ENCODE measurements at regions not wholly inside any gene's neighbourhood (a gene's known extent, or its start where the extent isn't known, plus 50 kb on each side); places are given as distances from the start of the nearest gene placed in this dataset.

DNA sequence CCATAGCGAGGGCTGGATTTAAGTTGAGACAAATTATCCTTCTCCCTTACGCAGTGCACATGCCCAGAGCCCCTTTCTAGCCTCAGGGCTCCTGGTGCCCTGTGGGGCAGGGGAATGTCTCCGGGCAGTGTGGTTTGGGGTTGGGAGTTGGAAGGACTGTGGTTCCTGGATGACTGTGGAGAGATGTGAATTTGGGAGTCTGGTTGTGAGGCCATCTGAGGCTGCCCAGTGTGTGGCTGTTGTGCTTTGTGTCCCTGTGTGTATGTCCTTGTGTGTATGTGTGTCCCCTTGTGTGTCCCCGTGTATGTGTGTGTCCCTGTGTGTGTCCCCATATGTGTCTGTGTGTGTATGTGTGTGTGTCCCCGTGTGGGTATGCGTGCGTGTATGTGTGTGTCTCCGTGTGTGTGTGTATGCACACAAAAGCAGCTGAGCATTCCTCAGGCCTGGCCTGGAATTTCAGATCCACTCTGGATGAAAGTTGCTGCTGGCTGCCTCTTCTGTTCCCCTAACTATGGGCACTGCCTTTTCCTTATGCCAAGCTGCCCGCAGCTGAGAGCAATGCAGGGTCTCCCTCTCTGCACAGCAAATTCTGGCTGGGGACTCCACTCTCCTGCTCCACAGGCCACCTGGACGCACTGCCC, 65.4 kb downstream of the UBIAD1 start:
- FAIRE-seq (no peak), DNase-seq (ENCODE audit: insufficient read length) (no peak)

DNA sequence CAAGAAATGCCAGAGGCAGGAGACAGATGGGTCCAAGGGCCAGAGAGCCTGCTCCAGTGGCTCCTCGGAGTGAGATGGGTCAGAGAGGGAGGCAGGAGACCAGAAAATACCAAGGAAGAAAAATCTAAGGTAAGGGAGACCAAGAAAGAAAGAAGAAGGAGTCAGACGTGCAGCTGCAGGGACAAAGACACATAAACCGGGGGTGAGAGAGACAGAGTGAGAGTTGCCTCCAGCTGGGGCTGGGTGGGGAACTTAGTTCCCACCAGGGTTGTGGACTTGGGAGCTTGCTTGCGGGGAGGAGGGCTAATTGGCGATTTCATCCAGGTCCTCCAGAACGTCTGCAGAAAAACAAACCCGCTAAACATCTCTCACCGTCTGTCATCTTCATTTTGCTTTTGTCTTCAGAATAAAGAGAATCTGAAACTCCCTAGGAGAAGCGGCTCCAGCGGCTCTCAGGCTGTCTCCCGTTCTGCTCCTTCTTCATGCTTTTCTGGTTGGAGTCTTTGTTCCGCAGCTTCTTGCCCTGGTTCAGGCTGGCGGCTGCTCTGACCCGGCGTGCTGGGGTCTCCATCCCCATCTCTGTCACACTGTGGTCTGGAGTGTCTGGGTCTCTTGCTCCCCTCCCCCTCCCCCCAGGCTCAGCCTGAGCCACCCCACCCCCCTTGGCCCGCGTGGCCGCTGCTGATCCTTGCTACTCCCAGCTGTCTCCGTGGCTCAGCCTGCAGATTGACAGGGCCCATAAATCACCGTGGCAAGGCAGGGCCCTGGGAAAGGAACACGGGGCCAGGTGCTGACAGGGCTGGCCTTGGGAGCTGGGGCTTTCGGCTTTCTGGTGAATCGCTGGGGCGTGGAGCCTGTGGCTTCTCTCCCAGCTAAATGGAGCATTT, 66.6 kb downstream of the UBIAD1 start:
- DNase-seq (ENCODE audit: insufficient read length) (no peak), FAIRE-seq (no peak)
- no peak for TF ChIP-seq TAF1 (IDR thresholded peaks at IDR 0.05; ENCODE audit: borderline replicate concordance, low read depth, low read length)
- TF ChIP-seq POLR2AphosphoS5 (IDR thresholded peaks at IDR 0.05; ENCODE audit: low read depth, low read length), result no peak

More for the DNA sequence above, 65.4 kb downstream of the UBIAD1 start:
- TF ChIP-seq POLR2A (IDR thresholded peaks at IDR 0.05; ENCODE audit: low read depth, low read length) (no peak), POLR2AphosphoS5 (IDR thresholded peaks at IDR 0.05; ENCODE audit: low read depth, low read length) (no peak), TAF1 (IDR thresholded peaks at IDR 0.05; ENCODE audit: borderline replicate concordance, low read depth, low read length) (no peak)

DNA sequence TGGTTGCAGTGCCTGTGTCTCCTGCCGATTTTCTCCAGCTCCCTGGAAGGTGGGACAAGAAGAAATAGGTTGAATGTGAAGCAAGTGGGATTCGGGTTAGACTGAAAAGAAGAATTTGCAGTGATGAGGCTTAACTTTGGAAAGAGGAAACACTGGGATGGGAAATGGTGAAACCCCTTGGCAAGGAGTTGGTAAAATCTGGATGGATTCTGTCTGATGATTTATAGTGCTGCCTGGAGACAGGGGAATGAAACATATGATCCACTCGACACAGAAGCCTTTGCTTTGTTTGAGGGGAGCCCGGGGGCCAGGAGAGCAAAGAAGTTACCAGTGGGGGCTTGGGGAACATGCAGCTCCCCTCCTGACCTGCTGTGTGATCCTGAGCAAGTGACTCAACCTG, 67.2 kb downstream of the UBIAD1 start:
- TF ChIP-seq POLR2A (IDR thresholded peaks at IDR 0.05; ENCODE audit: low read depth, low read length), result no peak
- TF ChIP-seq POLR2AphosphoS5 (IDR thresholded peaks at IDR 0.05; ENCODE audit: low read depth, low read length), result no peak
- no peak for TF ChIP-seq TAF1 (IDR thresholded peaks at IDR 0.05; ENCODE audit: borderline replicate concordance, low read depth, low read length)
- no peak for DNase-seq (ENCODE audit: insufficient read length)
- no peak for FAIRE-seq

DNA sequence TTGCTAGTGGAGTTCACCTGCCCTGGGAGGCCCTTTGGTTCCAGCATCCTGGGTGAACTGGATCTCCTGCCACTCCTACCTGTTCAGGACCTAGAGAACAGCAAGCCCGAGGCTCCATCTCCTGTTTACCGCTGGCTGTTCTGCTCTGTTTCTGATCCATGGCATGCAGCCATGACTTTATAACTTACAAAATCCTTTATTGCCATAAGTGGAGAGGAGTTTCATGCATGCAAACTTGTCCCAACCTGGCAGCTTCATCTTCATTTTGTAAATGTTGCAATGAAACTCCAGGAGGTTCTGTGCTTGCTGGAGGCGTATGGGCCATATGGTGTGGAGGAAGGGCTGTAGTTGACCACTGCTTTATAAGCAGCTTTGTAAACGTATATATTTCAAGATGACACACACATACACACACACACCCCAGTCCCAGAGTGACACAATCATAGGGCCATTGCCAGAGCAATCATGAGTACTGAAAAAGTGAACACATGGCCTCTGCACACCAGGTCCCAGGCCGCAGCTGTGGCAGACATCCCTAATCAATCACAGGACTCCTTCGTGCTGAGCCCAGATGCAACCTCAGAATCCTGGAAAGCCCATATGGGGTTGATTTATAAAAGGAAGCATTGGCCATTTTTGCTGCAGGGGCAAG, 69.0 kb downstream of the UBIAD1 start:
- no peak for DNase-seq (ENCODE audit: insufficient read length)
- no peak for TF ChIP-seq POLR2AphosphoS5 (IDR thresholded peaks at IDR 0.05; ENCODE audit: low read depth, low read length)
- no peak for TF ChIP-seq TAF1 (IDR thresholded peaks at IDR 0.05; ENCODE audit: borderline replicate concordance, low read depth, low read length)
- TF ChIP-seq POLR2A (IDR thresholded peaks at IDR 0.05; ENCODE audit: low read depth, low read length), result no peak
- no peak for FAIRE-seq

DNA sequence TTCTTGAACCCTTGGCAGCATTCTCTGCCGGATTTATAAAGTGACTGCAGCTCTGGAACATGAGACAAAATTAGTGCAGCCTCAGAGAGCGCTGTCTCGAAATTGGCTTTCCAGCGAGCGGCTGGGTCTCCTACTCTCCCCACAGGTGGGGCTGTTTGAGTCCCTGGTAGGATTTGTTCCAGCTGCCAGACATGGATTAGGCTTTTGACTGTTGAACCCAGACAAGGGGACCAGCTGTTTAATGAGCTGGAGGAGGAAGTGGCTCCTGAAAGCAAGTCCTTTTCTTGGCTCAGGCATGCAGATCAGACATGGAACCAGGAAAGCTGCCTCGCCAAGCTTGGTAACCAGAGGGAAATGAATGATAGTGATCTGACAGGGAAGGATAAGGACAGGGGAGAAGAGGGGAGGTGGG, 69.6 kb downstream of the UBIAD1 start:
- TF ChIP-seq TAF1 (IDR thresholded peaks at IDR 0.05; ENCODE audit: borderline replicate concordance, low read depth, low read length) (no peak), POLR2AphosphoS5 (IDR thresholded peaks at IDR 0.05; ENCODE audit: low read depth, low read length) (no peak), POLR2A (IDR thresholded peaks at IDR 0.05; ENCODE audit: low read depth, low read length) (no peak)
- DNase-seq (ENCODE audit: insufficient read length), result no peak
- FAIRE-seq, result no peak

DNA sequence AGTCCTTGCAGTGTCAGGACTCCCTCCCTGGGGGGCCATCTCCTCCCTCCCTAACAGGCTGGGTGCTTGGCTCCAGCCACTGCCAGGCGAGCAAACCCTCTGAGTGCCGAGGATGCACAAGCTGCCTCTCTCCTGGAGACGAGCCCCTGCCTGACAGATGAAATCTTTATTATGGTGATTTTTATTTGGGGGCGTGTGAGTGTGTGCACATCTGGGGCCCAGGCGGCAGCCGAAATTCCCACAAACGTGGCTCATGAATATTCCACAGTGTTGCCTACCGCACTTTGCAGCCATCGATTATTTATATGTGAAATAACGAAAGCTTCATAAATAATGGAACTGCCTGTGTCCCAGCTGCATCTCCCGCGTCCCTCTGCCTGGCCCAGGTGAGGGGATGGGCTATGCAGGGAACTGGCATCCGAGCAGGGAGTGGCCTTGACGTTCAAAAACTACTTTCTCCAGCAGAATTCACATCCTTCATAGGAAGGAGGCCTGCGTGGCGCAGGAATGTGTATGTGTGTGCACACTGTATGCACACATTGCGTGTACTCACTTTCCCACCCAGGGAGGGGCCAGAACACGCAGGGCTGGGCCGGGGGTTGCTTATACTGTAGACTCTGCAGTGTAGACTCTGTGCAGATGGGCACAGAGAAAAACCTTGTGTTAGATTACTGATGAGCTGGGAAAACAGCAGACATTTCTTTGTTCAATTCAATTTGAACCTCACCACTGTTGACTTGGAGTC, 73.1 kb downstream of the UBIAD1 start:
- no peak for TF ChIP-seq POLR2A (IDR thresholded peaks at IDR 0.05; ENCODE audit: low read depth, low read length)
- DNase-seq (ENCODE audit: insufficient read length), result no peak
- FAIRE-seq, result no peak

DNA sequence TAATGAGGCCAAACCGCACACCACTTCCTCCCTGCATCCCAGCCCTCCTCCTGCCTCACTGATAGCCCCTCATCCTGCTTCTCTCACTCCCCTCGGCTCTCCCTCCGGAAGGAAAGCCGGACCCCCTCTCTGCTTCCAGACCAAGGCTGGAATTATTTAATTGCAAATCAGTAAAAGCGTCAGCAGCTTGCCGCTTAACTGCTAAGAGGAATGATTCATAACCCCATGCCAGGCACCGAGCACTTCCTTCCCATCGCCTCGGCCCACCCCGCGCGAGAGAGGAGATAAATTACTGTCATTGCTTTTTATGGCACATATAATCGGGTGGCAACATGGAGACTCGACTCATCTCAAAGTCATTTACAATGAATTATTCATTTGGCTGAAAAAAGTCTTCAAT, 77.3 kb downstream of the UBIAD1 start:
- TF ChIP-seq TAF1 (IDR thresholded peaks at IDR 0.05; ENCODE audit: borderline replicate concordance, low read depth, low read length) (no peak), POLR2AphosphoS5 (IDR thresholded peaks at IDR 0.05; ENCODE audit: low read depth, low read length) (no peak), POLR2A (IDR thresholded peaks at IDR 0.05; ENCODE audit: low read depth, low read length) (no peak)
- no peak for FAIRE-seq
- DNase-seq (ENCODE audit: insufficient read length), result no peak

DNA sequence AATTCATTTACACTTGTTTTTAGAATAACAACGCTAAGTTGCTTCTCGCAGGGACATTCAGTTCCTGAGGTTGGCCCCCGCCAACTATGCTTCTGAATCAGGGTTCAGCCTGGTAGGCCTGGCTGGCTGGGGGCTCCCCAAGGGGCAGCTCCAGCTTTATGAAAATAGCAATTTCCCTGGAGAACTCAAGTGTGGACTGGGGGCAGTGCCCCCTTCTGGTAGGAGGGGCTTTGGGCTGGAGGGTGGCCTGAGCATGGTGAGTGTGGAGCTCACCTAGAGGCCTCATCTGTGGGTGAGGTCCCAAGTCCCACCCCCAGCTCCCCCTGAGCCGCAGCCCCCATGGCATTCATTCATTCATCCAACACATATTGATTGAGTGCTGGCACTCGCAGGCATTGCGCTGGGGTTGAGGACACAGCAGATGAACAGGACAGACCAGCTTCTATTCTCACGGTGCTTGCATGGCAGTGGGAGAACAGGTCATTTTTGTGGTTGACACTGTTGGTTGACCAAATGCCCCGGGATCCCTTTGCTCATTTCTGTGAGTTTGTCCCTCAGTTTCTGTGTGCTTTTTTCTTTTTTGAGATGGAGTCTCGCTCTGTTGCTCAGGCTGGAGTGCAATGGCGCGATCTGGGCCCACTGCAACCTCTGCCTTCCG, 79.2 kb downstream of the UBIAD1 start:
- TF ChIP-seq POLR2AphosphoS5 (IDR thresholded peaks at IDR 0.05; ENCODE audit: low read depth, low read length) (no peak), TAF1 (IDR thresholded peaks at IDR 0.05; ENCODE audit: borderline replicate concordance, low read depth, low read length) (no peak), POLR2A (IDR thresholded peaks at IDR 0.05; ENCODE audit: low read depth, low read length) (no peak)
- no peak for FAIRE-seq
- DNase-seq (ENCODE audit: insufficient read length), result no peak

DNA sequence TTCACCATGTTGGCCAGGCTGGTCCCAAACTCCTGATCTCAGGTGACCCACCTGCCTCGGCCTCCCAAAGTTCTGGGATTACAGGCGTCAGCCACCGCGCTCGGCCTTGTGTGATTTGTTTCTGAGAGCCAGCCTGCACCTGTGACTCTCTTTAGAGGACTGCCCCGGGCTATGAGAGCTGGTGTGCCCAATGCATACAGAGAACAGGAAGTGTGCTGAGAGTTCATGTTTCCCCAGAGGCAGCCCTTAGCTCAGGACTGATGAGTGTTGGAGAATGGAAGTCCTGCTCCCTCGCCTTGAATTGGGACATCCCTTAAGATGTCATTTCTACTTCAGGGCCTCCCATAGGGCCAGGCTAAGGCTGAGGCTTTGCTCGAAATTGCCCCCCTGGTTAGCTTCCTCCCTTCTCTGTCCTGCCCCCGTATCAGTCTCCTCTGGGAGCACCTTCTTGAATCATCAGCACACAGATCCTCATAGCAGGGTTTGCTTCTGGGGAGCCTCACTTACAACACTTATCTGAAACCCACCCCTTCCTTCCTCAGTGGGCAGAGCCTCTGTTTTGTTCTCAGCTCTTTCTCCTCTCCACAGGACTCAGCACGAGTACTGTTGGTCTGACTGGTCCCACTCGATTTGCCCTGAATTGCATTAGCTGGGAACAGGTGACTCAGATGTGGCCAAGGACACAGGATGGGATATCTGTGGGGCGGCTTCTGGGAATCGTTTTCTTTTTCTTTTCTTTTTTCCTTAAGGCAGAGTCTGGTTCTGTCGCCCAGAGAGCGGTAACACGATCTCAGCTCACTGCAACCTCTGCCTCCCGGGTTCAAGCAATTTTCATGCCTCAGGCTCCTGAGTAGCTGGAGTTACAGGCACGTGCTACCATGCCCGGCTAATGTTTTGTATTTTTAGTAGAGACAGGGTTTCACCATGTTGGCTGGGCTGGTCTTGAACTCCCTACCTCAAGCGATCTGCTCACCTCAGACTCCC, 80.1 kb downstream of the UBIAD1 start:
- no peak for TF ChIP-seq POLR2AphosphoS5 (IDR thresholded peaks at IDR 0.05; ENCODE audit: low read depth, low read length)
- no peak for TF ChIP-seq TAF1 (IDR thresholded peaks at IDR 0.05; ENCODE audit: borderline replicate concordance, low read depth, low read length)
- no peak for TF ChIP-seq POLR2A (IDR thresholded peaks at IDR 0.05; ENCODE audit: low read depth, low read length)
- no peak for DNase-seq (ENCODE audit: insufficient read length)
- no peak for FAIRE-seq

Data from GM12892 (cell line).